OCI-LY3 (cell line): ENCODE measurements at regions not wholly inside any gene's neighbourhood (a gene's known extent, or its start where the extent isn't known, plus 50 kb on each side); places are given as distances from the start of the nearest gene placed in this dataset.

Experiments used
- H2AFZ ChIP-seq: fragments of 200-600, 300-600 bp; shearing (Covaris generic); 2 replicates; pipeline ENCODE4 v1.6.0; 2014; ENCODE audit warnings: antibody characterized with exemption, low read depth, low read length
- H3K27ac ChIP-seq: fragments of 200-600, 300-600 bp; sonication (generic); 2 replicates; pipeline ENCODE4 v1.5.1; 2014; ENCODE audit warnings: mild to moderate bottlenecking, low read length, moderate library complexity, mixed read lengths
- H3K27me3 ChIP-seq: fragments of 200-600, 300-600 bp; sonication (generic); 2 replicates; pipeline ENCODE4 v1.6.1; 2014; ENCODE audit warnings: low read depth, low read length, mixed read lengths
- H3K36me3 ChIP-seq: fragments of 200-600, 300-600 bp; sonication (generic); replicated peaks from 2 replicates; pipeline ENCODE3; 2014; ENCODE audit warnings: low read depth, low read length, mixed read lengths
- H3K4me1 ChIP-seq: fragments of 300-600, 200-600 bp; sonication (generic); 2 replicates; pipeline ENCODE4 v1.6.1; 2014; ENCODE audit warnings: low read length, mixed read lengths
- H3K4me2 ChIP-seq: fragments of 200-600, 300-600 bp; sonication (generic); 2 replicates; pipeline ENCODE4 v1.6.1; 2014; ENCODE audit warnings: low read length, mixed read lengths
- H3K4me3 ChIP-seq: fragments of 300-600, 200-600 bp; sonication (generic); 2 replicates; pipeline ENCODE4 v1.5.1; 2014; ENCODE audit warnings: antibody characterized with exemption, mild to moderate bottlenecking, low read length, moderate library complexity
- H3K79me2 ChIP-seq: fragments of 300-600, 200-600 bp; shearing (Covaris generic); 2 replicates; pipeline ENCODE4 v1.6.1; 2014; ENCODE audit warnings: mild to moderate bottlenecking, low read length, mixed read lengths
- H3K9ac ChIP-seq: fragments of 300-600, 200-600 bp; shearing (Covaris generic); 2 replicates; pipeline ENCODE4 v1.6.0; 2014; ENCODE audit warnings: mild to moderate bottlenecking, low read length, moderate library complexity
- H3K9me3 ChIP-seq: fragments of 200-600, 300-600 bp; shearing (Covaris generic); 2 replicates; pipeline ENCODE4 v1.6.1; 2014; ENCODE audit warnings: low read length, mixed read lengths; ENCODE audit not compliant: insufficient read depth
- H4K20me1 ChIP-seq: fragments of 200-600, 300-600 bp; sonication (generic); 2 replicates; pipeline ENCODE4 v1.6.1; 2016; ENCODE audit warnings: low read length, mixed read lengths; ENCODE audit not compliant: insufficient read depth
- EZH2phosphoT487 ChIP-seq: fragments of 200-600 bp; shearing (Covaris generic); IDR thresholded peaks from 2 replicates; pipeline ENCODE4 v1.6.1; 2018; ENCODE audit warnings: antibody characterized with exemption, mixed run types, low read depth
- TF ChIP-seq, protein P1 (sequence below): fragments of 200-600, 300-600 bp; sonication (generic); IDR thresholded peaks from 2 replicates; pipeline ENCODE4 v1.5.1; 2014; ENCODE audit warnings: antibody characterized with exemption, low read length, low read depth

DNA sequence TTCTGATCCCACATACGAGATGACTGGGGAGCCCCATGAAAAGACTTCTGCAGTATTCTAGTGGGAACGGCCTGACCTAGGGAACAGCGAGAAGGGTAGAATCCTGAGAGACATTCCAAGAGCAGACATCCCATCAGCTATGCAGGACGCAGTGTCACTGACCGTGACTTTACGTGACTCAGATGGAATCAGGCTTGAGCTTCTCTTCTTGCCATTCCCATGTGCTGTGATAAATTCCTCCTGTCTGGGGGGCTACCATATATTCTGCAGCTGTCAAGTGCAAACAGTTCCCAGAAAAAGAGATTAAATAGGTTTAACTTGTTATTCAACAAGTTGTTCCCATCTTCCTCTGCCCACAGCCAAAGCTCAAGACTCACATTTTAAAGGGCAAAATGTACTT is 73.1 kb upstream of the PDE1C start:
- Histone ChIP-seq H3K79me2 (no peaks in the 10 kb centered on the region), H3K36me3 (no peaks in the 10 kb centered on the region), H3K9ac (no peak overlapping the region), H2AFZ (no peak overlapping the region), H3K27me3 (no peaks in the 10 kb centered on the region), H4K20me1 (no peaks in the 10 kb centered on the region), H3K27ac (no peak overlapping the region), H3K9me3 (no peaks in the 10 kb centered on the region), H3K4me3 (no peak overlapping the region), H3K4me2 (no peak overlapping the region), H3K4me1 (no peaks in the 10 kb centered on the region)
- TF ChIP-seq, protein P1, sequence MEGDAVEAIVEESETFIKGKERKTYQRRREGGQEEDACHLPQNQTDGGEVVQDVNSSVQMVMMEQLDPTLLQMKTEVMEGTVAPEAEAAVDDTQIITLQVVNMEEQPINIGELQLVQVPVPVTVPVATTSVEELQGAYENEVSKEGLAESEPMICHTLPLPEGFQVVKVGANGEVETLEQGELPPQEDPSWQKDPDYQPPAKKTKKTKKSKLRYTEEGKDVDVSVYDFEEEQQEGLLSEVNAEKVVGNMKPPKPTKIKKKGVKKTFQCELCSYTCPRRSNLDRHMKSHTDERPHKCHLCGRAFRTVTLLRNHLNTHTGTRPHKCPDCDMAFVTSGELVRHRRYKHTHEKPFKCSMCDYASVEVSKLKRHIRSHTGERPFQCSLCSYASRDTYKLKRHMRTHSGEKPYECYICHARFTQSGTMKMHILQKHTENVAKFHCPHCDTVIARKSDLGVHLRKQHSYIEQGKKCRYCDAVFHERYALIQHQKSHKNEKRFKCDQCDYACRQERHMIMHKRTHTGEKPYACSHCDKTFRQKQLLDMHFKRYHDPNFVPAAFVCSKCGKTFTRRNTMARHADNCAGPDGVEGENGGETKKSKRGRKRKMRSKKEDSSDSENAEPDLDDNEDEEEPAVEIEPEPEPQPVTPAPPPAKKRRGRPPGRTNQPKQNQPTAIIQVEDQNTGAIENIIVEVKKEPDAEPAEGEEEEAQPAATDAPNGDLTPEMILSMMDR = no peak
- no peak for TF ChIP-seq EZH2phosphoT487

DNA sequence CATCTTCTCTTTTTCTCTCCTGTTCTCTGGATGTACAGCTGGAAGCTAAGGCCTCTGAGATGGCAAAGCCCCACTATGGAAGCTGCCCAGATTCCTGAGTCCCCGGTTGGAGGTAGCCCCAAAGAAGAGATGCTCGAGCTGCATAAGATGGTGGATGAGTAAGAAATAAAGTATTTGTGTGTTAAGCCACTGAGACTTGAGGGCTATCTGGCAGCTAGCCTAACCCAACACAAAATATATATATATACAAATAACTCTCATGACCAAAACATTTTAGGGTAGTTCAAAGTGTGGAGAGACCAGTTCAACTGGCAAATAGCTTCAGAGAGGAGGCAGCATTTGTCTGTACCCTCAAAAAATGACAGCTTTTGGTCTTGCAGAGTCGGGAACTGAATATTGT is 72.4 kb upstream of the PDE1C start:
- H3K4me2 ChIP-seq = no peak overlapping the region

DNA sequence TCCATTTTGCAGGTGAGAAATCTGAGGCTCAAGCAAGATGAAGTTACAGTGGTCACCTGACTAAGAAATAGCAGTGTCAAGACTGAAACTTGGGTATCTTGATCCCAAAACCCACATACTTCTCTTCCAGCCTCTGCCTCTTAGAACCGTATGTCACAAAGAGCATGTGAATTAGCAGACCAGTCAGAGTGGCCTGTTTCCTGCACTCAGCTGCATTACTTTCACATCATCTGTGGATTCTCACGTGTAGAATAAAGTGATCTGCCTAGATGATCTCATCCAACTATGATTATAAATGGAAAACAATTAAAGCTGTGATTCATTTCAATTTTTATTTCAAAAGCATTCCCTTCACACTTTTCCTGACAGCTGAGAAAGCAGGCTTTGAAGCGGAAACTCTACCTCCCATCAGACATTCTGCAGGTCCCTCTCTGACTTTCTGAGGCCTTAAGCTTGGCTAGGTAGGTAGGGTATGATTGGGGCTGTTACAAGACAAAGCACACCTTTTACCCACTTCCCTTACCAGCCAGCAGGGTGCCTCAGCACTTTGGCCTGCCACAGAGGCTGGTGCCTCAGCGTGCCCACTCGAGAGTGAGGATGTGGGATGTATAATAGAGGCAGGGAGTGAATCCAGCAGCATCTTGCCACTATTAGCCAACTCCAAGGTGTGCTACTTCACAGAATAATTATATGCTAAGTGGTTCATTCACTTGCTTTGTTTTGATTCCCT is 70.2 kb upstream of the PDE1C start:
- Histone ChIP-seq H3K4me1 (no peaks in the 10 kb centered on the region), H3K9me3 (no peaks in the 10 kb centered on the region), H3K9ac (no peak overlapping the region), H3K27ac (no peak overlapping the region), H3K4me2 (no peak overlapping the region), H3K36me3 (no peaks in the 10 kb centered on the region), H3K4me3 (no peak overlapping the region), H2AFZ (no peak overlapping the region), H4K20me1 (no peaks in the 10 kb centered on the region), H3K79me2 (no peaks in the 10 kb centered on the region), H3K27me3 (no peaks in the 10 kb centered on the region)
- no peak for TF ChIP-seq EZH2phosphoT487
- TF ChIP-seq, protein P1 = no peak

More for the DNA sequence above, 72.4 kb upstream of the PDE1C start:
- Histone ChIP-seq H4K20me1 (no peaks in the 10 kb centered on the region), H3K4me3 (no peak overlapping the region), H3K9me3 (no peaks in the 10 kb centered on the region), H3K27me3 (no peaks in the 10 kb centered on the region), H3K9ac (no peak overlapping the region), H2AFZ (no peak overlapping the region), H3K79me2 (no peaks in the 10 kb centered on the region), H3K27ac (no peak overlapping the region), H3K4me1 (no peaks in the 10 kb centered on the region), H3K36me3 (no peaks in the 10 kb centered on the region)
- TF ChIP-seq EZH2phosphoT487 = no peak
- TF ChIP-seq, protein P1 = no peak

DNA sequence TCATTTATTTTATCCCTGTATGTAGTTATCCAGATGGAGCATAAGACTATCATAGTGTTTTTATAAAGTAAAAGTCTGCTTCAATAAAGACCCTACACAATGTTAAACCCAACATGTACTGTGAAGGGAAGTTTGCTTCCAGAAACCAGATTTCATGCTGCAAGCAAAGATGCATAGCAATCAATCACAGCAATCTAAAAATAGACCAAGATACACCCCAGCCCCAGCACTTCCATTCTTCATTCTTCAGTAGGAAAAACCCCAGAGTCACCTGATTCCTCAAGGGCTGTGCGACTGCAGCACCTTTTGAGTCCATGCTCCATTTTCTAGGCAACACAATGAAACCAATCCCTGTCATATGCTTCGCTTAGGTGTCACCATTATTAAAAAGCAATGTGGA is 66.9 kb upstream of the PDE1C start:
- H3K4me2 ChIP-seq = no peak overlapping the region
- no peaks in the 10 kb centered on the region for H3K4me1 ChIP-seq
- no peak overlapping the region for H2AFZ ChIP-seq
- no peaks in the 10 kb centered on the region for H3K79me2 ChIP-seq
- H3K9ac ChIP-seq = no peak overlapping the region
- no peaks in the 10 kb centered on the region for H3K9me3 ChIP-seq
- no peaks in the 10 kb centered on the region for H3K36me3 ChIP-seq
- no peak overlapping the region for H3K27ac ChIP-seq
- TF ChIP-seq, protein P1 = no peak
- TF ChIP-seq EZH2phosphoT487 = no peak
- H3K27me3 ChIP-seq = no peaks in the 10 kb centered on the region
- no peak overlapping the region for H3K4me3 ChIP-seq
- no peaks in the 10 kb centered on the region for H4K20me1 ChIP-seq
